Nephron progenitor cell (in vitro differentiated cells): ENCODE measurements at regions not wholly inside any gene's neighbourhood (a gene's known extent, or its start where the extent isn't known, plus 50 kb on each side); places are given as distances from the start of the nearest gene placed in this dataset.

Experiments used
- DNase-seq: peaks from one replicate; pipeline ENCODE4 v3.0.0; 2021
- H3K27ac Mint-ChIP-seq: 2 replicates; pipeline ENCODE4 v1.8.0; 2021; ENCODE audit warnings: mild to moderate bottlenecking, moderate library complexity, mixed read lengths
- H3K27me3 Mint-ChIP-seq: 2 replicates; pipeline ENCODE4 v1.8.0; 2021; ENCODE audit warnings: mild to moderate bottlenecking, low read depth, mixed read lengths; ENCODE audit not compliant: poor library complexity
- H3K36me3 Mint-ChIP-seq: 2 replicates; pipeline ENCODE4 v1.8.0; 2021; ENCODE audit warnings: low read depth, mixed read lengths
- H3K4me1 Mint-ChIP-seq: 2 replicates; pipeline ENCODE4 v1.8.0; 2021; ENCODE audit warnings: mixed read lengths
- H3K4me3 Mint-ChIP-seq: 2 replicates; pipeline ENCODE4 v1.8.0; 2021; ENCODE audit warnings: mild to moderate bottlenecking, moderate library complexity, mixed read lengths
- H3K9me3 Mint-ChIP-seq: 2 replicates; pipeline ENCODE4 v1.8.0; 2021; ENCODE audit warnings: mild to moderate bottlenecking, moderate library complexity, mixed read lengths
- CTCF ChIP-seq: fragments of 200-600 bp; sonication (generic); IDR thresholded peaks from 2 replicates; pipeline ENCODE4 v1.5.0; 2021; ENCODE audit warnings: antibody characterized with exemption

- Mint-ChIP-seq H3K4me1 (no peaks in the 10 kb centered on the region), H3K27ac (no peak overlapping the region), H3K4me3 (no peak overlapping the region), H3K9me3 (peaks cover 10% of the 10 kb centered on the region), H3K36me3 (no peaks in the 10 kb centered on the region), H3K27me3 (no peaks in the 10 kb centered on the region)
- no peak for TF ChIP-seq CTCF
- DNase-seq = no peak
Observed at GRCh38 chr14:45308745-45309397, 55.9 kb upstream of the MIS18BP1 start.
